Vagina (tissue), 2 donors: ENCODE measurements at regions not wholly inside any gene's neighbourhood (a gene's known extent, or its start where the extent isn't known, plus 50 kb on each side); places are given as distances from the start of the nearest gene placed in this dataset.

Source experiments
- POLR2AphosphoS5 ChIP-seq, 2 donors: sonication (generic); formaldehyde crosslinking; IDR thresholded peaks; one replicate each; pipeline ENCODE4 v1.9.0; 2017; ENCODE audit warnings: antibody characterized with exemption in 2 of 2, mild to moderate bottlenecking in 2 of 2, low read depth in 1 of 2; ENCODE audit not compliant: insufficient read depth in 1 of 2
- TF ChIP-seq, protein P1 (sequence below), 3 experiments: fragments of 450-650 bp in 2 of 3; fragments of 200-600 bp in 1 of 3; sonication (generic) in 1 of 3; IDR thresholded peaks; one replicate each; pipeline ENCODE4 v1.5.1; 2017 to 2019; ENCODE audit warnings: antibody characterized with exemption in 3 of 3, mild to moderate bottlenecking in 2 of 3, moderate library complexity in 2 of 3

DNA sequence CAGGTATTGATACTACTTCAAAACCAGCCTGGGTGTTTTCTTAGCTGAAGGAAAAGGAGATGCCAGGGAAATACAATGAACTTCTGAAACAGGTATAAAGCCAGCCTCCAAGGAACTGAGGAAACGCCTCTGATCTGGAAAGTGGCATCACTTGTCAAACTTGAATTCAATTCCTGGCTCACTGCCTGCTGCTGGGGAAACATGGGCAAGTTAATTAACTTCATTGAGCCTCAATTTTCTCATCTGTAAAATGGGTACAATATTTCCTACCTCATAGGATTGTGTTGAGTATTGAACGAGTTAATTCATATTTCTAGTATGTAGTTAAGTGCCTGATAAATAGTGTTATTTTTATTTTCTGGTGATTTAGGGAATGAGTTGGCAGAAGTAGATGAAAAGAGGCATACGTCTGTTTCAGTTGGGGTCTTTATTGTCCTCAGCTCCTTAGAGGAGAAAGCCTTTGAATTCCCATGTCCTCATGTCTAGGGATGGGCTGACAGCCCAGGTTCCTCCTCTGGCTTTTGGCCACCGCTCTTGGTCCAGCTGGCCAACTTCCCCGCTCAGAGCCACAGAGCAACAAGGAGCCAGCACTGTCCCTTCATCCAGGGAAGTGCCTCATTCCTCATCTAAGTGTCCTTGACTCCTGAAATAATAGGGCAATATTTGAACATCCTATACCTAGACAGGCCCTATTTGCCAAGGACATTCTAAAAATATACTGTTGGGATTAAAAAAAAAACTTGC is 210.5 kb upstream of the GATA6 start:
- TF ChIP-seq, protein P1, sequence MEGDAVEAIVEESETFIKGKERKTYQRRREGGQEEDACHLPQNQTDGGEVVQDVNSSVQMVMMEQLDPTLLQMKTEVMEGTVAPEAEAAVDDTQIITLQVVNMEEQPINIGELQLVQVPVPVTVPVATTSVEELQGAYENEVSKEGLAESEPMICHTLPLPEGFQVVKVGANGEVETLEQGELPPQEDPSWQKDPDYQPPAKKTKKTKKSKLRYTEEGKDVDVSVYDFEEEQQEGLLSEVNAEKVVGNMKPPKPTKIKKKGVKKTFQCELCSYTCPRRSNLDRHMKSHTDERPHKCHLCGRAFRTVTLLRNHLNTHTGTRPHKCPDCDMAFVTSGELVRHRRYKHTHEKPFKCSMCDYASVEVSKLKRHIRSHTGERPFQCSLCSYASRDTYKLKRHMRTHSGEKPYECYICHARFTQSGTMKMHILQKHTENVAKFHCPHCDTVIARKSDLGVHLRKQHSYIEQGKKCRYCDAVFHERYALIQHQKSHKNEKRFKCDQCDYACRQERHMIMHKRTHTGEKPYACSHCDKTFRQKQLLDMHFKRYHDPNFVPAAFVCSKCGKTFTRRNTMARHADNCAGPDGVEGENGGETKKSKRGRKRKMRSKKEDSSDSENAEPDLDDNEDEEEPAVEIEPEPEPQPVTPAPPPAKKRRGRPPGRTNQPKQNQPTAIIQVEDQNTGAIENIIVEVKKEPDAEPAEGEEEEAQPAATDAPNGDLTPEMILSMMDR (IDR thresholded peaks at IDR 0.05) = no peak
- TF ChIP-seq POLR2AphosphoS5 (IDR thresholded peaks at IDR 0.05; ENCODE audit: insufficient read depth in 1 of 2, low read depth in 1 of 2) = no peak
